Keratinocyte (primary cell): ENCODE measurements at regions not wholly inside any gene's neighbourhood (a gene's known extent, or its start where the extent isn't known, plus 50 kb on each side); places are given as distances from the start of the nearest gene placed in this dataset.

Experiments
- DNase-seq: peaks from one replicate; pipeline ENCODE4 v3.0.0-alpha.2; 2011; ENCODE audit warnings: low read depth, missing footprints, low spot score
- FAIRE-seq: peaks from 2 replicates; lab custom pipeline; 2011; peaks lifted over from hg19 to GRCh38; lab: Jason Lieb, UNC
- H2AFZ ChIP-seq: 2 replicates; pipeline ENCODE4 v1.6.0; 2012; ENCODE audit warnings: low read length, control low read depth, inconsistent platforms; ENCODE audit not compliant: control insufficient read depth
- H3K27ac ChIP-seq: 2 replicates; pipeline ENCODE4 v1.5.1; 2011; ENCODE audit warnings: low read length; ENCODE audit not compliant: control insufficient read depth, insufficient read depth
- H3K27me3 ChIP-seq: 3 replicates; pipeline ENCODE4 v1.6.0; 2011; ENCODE audit warnings: low read length; ENCODE audit not compliant: control insufficient read depth, insufficient read depth; ENCODE audit errors: extremely low read depth
- H3K36me3 ChIP-seq, 2 experiments: 2 replicates in 1 of 2; 3 replicates in 1 of 2; pipeline ENCODE4 v1.5.1; 2011; ENCODE audit warnings: low read length in 2 of 2, mild to moderate bottlenecking in 1 of 2; ENCODE audit not compliant: control insufficient read depth in 2 of 2, insufficient read depth in 2 of 2; ENCODE audit errors: extremely low read depth in 1 of 2
- H3K4me1 ChIP-seq: 3 replicates; pipeline ENCODE4 v1.5.1; 2011; ENCODE audit warnings: low read length; ENCODE audit not compliant: control insufficient read depth, insufficient read depth; ENCODE audit errors: extremely low read depth
- H3K4me2 ChIP-seq: 3 replicates; pipeline ENCODE4 v1.6.0; 2011; ENCODE audit warnings: low read depth, low read length; ENCODE audit not compliant: control insufficient read depth, insufficient read depth; ENCODE audit errors: extremely low read depth
- H3K4me3 ChIP-seq, 3 experiments: fragments of 200-600 bp in 1 of 3; sonication (generic) in 1 of 3; 2 replicates in 2 of 3; 3 replicates in 1 of 3; pipeline ENCODE4 v1.5.1; 2011 to 2016; ENCODE audit warnings: low read length in 3 of 3, mild to moderate bottlenecking in 3 of 3, control low read depth in 2 of 3, inconsistent platforms in 1 of 3, low read depth in 1 of 3, mixed read lengths in 1 of 3, mixed run types in 1 of 3, moderate library complexity in 1 of 3; ENCODE audit not compliant: control insufficient read depth in 2 of 3, insufficient read depth in 2 of 3; ENCODE audit errors: extremely low read depth in 1 of 3
- H3K79me2 ChIP-seq: 2 replicates; pipeline ENCODE4 v1.6.0; 2012; ENCODE audit warnings: low read length; ENCODE audit not compliant: control insufficient read depth, insufficient read depth
- H3K9ac ChIP-seq: 3 replicates; pipeline ENCODE4 v1.6.0; 2011; ENCODE audit warnings: low read length; ENCODE audit not compliant: control insufficient read depth, insufficient read depth; ENCODE audit errors: extremely low read depth
- H3K9me1 ChIP-seq: 3 replicates; pipeline ENCODE4 v1.6.0; 2011; ENCODE audit warnings: low read length; ENCODE audit not compliant: control insufficient read depth, insufficient read depth; ENCODE audit errors: extremely low read depth
- H3K9me3 ChIP-seq: 2 replicates; pipeline ENCODE4 v1.5.1; 2012; ENCODE audit warnings: low read depth, low read length; ENCODE audit not compliant: control insufficient read depth
- H4K20me1 ChIP-seq: 3 replicates; pipeline ENCODE4 v1.6.0; 2011; ENCODE audit warnings: low read length; ENCODE audit not compliant: control insufficient read depth, insufficient read depth; ENCODE audit errors: extremely low read depth
- EZH2 ChIP-seq: IDR thresholded peaks from one replicate; pipeline ENCODE4 v1.6.1; 2012; ENCODE audit warnings: inconsistent platforms, mild to moderate bottlenecking, low read length, moderate library complexity
- dilution Hi-C: fragments of 300-500 bp; cut with MboI; formaldehyde crosslinking; loops from one replicate; pipeline ENCODE4 v1.7.0; 2020; ENCODE audit warnings: low sequenced_read_pairs; ENCODE audit not compliant: extremely low pct_ligation_motif_present
- TF ChIP-seq, protein P1 (sequence below), 3 experiments: IDR thresholded peaks in 1 of 3; conservative IDR thresholded peaks in 1 of 3; optimal IDR thresholded peaks in 1 of 3; 2 replicates in 2 of 3; 3 replicates in 1 of 3; pipeline versions ENCODE3 to v1.5.1; 2011; ENCODE audit warnings: low read length in 3 of 3, mild to moderate bottlenecking in 3 of 3, moderate library complexity in 2 of 3, control low read depth in 1 of 3, inconsistent platforms in 1 of 3; ENCODE audit not compliant: insufficient read depth in 2 of 3; ENCODE audit errors: extremely low read depth in 1 of 3

GRCh38 chr4:19927381-19927780, 324.3 kb upstream of the SLIT2 start:
- no peak overlapping the region for H3K27ac ChIP-seq

GRCh38 chr4:19925516-19925915, 326.2 kb upstream of the SLIT2 start:
- H4K20me1 ChIP-seq: no peaks in the 10 kb centered on the region
- no peak for DNase-seq
- H3K4me1 ChIP-seq: no peaks in the 10 kb centered on the region
- H3K27me3 ChIP-seq: no peaks in the 10 kb centered on the region
- no peaks in the 10 kb centered on the region for H3K9me3 ChIP-seq
- no peak for FAIRE-seq
- H3K36me3 ChIP-seq: no peaks in the 10 kb centered on the region
- TF ChIP-seq, protein P1, sequence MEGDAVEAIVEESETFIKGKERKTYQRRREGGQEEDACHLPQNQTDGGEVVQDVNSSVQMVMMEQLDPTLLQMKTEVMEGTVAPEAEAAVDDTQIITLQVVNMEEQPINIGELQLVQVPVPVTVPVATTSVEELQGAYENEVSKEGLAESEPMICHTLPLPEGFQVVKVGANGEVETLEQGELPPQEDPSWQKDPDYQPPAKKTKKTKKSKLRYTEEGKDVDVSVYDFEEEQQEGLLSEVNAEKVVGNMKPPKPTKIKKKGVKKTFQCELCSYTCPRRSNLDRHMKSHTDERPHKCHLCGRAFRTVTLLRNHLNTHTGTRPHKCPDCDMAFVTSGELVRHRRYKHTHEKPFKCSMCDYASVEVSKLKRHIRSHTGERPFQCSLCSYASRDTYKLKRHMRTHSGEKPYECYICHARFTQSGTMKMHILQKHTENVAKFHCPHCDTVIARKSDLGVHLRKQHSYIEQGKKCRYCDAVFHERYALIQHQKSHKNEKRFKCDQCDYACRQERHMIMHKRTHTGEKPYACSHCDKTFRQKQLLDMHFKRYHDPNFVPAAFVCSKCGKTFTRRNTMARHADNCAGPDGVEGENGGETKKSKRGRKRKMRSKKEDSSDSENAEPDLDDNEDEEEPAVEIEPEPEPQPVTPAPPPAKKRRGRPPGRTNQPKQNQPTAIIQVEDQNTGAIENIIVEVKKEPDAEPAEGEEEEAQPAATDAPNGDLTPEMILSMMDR (optimal IDR thresholded peaks at IDR 0.05 in 1 of 3, IDR thresholded peaks at IDR 0.05 in 1 of 3, conservative IDR thresholded peaks at IDR 0.05 in 1 of 3; ENCODE audit: extremely low read depth in 1 of 3, insufficient read depth in 2 of 3, low read length in 3 of 3): no peak
- TF ChIP-seq EZH2: no peak
- no peaks in the 10 kb centered on the region for H3K79me2 ChIP-seq
- dilution Hi-C loops: no loop called here
- H3K4me3 ChIP-seq: no peak overlapping the region
- no peak overlapping the region for H3K27ac ChIP-seq
- no peak overlapping the region for H3K4me2 ChIP-seq
- no peak overlapping the region for H3K9ac ChIP-seq
- no peak overlapping the region for H2AFZ ChIP-seq
- H3K9me1 ChIP-seq: no peaks in the 10 kb centered on the region

More at GRCh38 chr4:19927381-19927780, 324.3 kb upstream of the SLIT2 start:
- no peaks in the 10 kb centered on the region for H3K36me3 ChIP-seq
- no peaks in the 10 kb centered on the region for H3K9me3 ChIP-seq
- H3K4me1 ChIP-seq: no peaks in the 10 kb centered on the region
- no peaks in the 10 kb centered on the region for H3K9me1 ChIP-seq
- H3K4me3 ChIP-seq: no peak overlapping the region
- no peak overlapping the region for H3K4me2 ChIP-seq
- H3K79me2 ChIP-seq: no peaks in the 10 kb centered on the region
- H2AFZ ChIP-seq: no peak overlapping the region
- dilution Hi-C loops: no loop called here
- no peak for FAIRE-seq
- no peak for DNase-seq
- H4K20me1 ChIP-seq: no peaks in the 10 kb centered on the region
- TF ChIP-seq, protein P1 (optimal IDR thresholded peaks at IDR 0.05 in 1 of 3, IDR thresholded peaks at IDR 0.05 in 1 of 3, conservative IDR thresholded peaks at IDR 0.05 in 1 of 3; ENCODE audit: extremely low read depth in 1 of 3, insufficient read depth in 2 of 3, low read length in 3 of 3): no peak
- no peak for TF ChIP-seq EZH2
- H3K27me3 ChIP-seq: no peaks in the 10 kb centered on the region
- no peak overlapping the region for H3K9ac ChIP-seq
